Spinal cord (tissue), 9 donors: ENCODE measurements at regions not wholly inside any gene's neighbourhood (a gene's known extent, or its start where the extent isn't known, plus 50 kb on each side); places are given as distances from the start of the nearest gene placed in this dataset.

Experiments
- DNase-seq, 6 donors: peaks; one replicate each; pipeline versions ENCODE4 v3.0.0 to v3.0.0-alpha.2; 2013 to 2015; ENCODE audit warnings: low spot score in 6 of 6, low read depth in 4 of 6
- H3K27ac ChIP-seq: one replicate; pipeline ENCODE4 v1.5.1; 2013; ENCODE audit warnings: low read depth, low read length, control low read depth
- H3K27me3 ChIP-seq: one replicate; pipeline ENCODE4 v1.6.1; 2013; ENCODE audit warnings: low read length; ENCODE audit not compliant: control insufficient read depth, insufficient read depth
- H3K36me3 ChIP-seq: one replicate; pipeline ENCODE4 v1.6.1; 2013; ENCODE audit warnings: low read length; ENCODE audit not compliant: control insufficient read depth, insufficient read depth
- H3K4me1 ChIP-seq: one replicate; pipeline ENCODE4 v1.6.1; 2013; ENCODE audit warnings: low read length; ENCODE audit not compliant: control insufficient read depth, insufficient read depth
- H3K4me3 ChIP-seq: one replicate; pipeline ENCODE4 v1.5.1; 2013; ENCODE audit warnings: low read depth, low read length, control low read depth
- H3K9me3 ChIP-seq: one replicate; pipeline ENCODE4 v1.6.1; 2013; ENCODE audit warnings: low read length; ENCODE audit not compliant: control insufficient read depth, insufficient read depth
- WGBS: methylation state at CpG from one replicate; pipeline ENCODE4 v1.1.5; 2013; ENCODE audit warnings: missing lambda C conversion rate; ENCODE audit not compliant: insufficient coverage; 5-methylcytosine and 5-hydroxymethylcytosine counted together
- donor health status: healthy.

GRCh38 chr9:14981291-14981950, 71.2 kb upstream of the FREM1 start:
- peak in 1 of 6 donors; percentile 24 for DNase-seq
- H3K4me3 ChIP-seq: no peak overlapping the region
- H3K27ac ChIP-seq: no peak overlapping the region
- peaks cover 10% of the 10 kb centered on the region for H3K36me3 ChIP-seq
- no CpG with 5 or more reads among the region's 3 CpGs for whole genome bisulfite sequencing
- no peaks in the 10 kb centered on the region for H3K9me3 ChIP-seq
- H3K27me3 ChIP-seq: no peaks in the 10 kb centered on the region
- H3K4me1 ChIP-seq: peaks cover 4% of the 10 kb centered on the region

DNA sequence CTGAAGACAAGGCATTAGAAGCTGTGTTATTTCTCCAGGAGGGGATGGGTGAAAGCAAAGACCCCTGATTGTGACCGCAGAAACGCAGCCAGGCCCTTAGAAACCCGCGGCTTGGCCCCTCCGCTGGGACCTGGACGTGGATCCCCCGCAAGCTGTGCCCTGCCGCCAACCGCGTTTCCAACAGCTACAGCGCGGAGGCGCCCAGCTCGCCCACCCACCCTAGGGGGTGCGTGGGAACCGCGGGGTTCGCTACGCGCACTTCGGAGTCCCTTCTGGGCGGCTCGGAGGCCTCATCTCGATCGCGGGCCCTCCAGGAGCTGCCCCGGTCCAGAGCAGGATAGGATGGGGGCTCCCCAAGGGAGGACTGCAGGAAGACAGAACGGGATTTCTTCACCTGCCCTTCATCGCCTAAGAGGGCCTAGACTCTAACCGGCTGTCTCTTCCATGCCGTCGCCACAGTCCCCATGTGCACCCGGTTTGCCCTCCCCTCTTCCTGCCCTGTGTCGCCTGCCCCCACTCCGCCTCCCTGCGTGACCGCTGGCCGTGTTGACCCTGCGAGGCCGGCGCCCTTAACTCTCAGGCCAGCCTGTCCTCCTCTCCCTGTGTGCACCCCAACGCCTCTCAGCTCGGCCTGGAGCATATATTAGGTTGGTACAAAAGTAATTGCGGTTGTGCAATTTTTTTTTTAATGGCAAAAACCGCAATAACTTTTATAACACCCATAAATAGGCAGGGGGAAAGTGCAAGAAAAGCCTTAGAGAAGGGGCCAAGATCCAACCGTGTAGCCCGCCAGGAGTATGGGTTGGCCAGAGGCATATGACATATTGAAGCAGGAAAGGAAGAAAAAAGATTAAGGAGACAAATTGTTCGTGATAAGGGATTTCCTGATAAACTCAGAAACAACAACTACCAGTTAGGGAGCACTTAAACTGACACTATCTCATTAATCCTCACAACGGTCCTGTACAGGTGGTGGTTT, 68.1 kb upstream of the FREM1 start:
- DNase-seq: peak in 1 of 6 donors; percentile 19
- Histone ChIP-seq H3K4me3 (no peak overlapping the region), H3K36me3 (peaks cover 10% of the 10 kb centered on the region), H3K27ac (no peak overlapping the region), H3K4me1 (peaks cover 4% of the 10 kb centered on the region), H3K27me3 (no peaks in the 10 kb centered on the region), H3K9me3 (no peaks in the 10 kb centered on the region)
- 80% methylated on average over 38 of the region's 49 CpGs for WGBS

DNA sequence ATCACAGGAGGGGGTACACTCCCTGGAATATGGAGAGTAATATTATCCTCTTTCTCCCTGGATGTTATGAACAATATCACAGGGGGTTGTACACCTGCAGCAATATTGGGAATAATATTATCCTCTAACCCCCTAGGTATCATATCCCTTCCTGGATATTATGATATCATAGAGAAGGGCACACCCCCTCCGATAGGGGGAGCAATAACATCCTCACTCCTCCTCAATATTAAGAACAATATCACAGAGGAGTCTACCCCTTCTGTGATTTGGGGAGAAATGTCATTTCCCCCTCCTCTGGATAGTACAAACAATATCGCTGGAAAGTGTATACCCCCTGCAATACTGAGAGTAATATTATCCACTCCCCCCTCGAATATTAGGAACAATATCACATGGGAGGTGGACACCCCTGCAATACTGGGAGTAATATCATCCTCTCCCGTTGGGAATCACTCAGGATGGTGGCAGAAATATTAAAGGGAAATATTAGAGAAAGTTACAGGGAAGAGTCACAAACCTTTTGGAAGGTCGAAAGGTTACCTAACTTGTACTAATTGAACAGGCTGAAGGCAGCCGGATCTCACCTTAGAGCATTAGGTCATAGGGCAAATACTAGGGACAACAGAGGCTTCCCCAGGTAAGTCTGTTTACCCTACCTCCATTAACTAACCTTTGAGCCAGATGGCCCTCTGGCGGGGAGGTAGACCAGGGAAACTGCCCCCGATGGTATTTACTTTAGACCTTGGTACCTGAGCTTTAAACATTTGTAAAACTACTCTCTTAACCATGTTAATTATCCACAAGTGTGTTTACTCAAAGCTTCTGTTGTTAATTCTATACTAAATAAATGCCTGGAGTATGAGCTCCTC, 57.5 kb upstream of the FREM1 start:
- no peak for DNase-seq
- Histone ChIP-seq H3K27ac (no peak overlapping the region), H3K4me1 (no peaks in the 10 kb centered on the region), H3K9me3 (peaks cover 2% of the 10 kb centered on the region), H3K36me3 (no peaks in the 10 kb centered on the region), H3K27me3 (no peaks in the 10 kb centered on the region), H3K4me3 (no peak overlapping the region)
- 100% methylated on average over 3 of the region's 8 CpGs for WGBS

DNA sequence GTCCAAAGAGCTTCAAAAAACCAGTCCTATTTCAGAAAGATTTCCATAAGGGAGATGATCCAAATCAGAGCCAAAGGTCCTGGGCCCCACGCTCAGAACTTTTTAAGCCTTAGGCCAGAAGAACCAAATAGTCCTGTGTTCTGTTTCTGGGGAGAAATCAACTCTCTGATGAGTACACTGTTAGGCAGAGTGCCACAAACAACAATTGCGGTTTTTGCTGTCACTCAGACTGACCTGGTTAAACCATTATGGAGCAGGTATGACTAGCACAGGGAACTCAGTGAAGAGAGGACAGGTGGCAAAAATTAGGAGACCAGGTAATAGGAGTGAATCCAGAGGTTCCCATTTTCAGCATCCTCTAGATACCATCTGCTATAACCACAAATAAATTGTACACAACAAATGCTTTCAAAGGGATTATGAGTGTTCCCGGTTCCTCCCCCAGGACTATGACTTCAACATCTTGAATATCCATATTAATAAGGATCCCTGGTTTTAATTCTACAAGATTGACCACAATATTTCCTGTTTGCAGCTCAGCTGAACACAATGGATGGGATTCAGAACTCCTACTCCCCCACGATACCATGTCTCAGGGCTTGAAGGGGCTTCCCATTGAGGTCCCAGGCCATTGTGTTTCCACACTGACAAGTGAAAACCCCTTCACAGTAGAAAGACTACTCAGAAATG, 52.1 kb upstream of the FREM1 start:
- 93% methylated on average over 3 of the region's 4 CpGs for WGBS
- Histone ChIP-seq H3K4me1 (no peaks in the 10 kb centered on the region), H3K4me3 (no peak overlapping the region), H3K27ac (no peak overlapping the region), H3K27me3 (no peaks in the 10 kb centered on the region), H3K9me3 (no peaks in the 10 kb centered on the region), H3K36me3 (no peaks in the 10 kb centered on the region)
- no peak for DNase-seq

DNA sequence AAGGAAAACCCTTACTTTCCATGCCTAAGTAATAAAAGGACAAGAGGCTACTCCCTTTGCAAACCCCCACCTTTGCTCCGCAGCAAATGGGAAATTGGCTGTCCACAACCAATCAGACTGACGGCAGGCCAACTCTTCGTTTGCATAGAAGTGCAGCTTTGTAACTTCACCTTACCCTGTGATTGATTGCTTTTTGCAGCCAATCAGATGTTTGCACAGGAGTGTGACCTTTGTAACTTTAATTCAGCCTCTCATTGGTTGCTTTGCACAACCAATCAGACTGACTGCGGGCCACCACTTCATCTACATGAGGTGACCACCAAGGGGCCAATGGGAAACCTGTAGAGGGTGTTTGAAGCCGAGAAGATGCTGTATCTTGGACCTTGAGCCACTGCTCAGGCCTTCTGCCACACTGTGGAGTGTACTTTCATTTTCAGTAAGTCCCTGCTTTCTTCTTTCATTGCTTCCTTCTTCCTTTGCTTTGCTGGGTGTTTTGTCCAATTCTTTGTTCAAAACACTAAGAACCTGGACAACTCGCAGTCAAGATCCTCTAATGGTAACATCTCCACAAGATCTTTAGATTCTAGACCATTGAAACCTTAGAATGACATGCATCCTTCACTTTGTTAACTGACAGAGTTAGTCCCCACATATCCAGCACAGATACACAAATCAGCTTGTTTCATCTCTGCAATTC, 51.3 kb upstream of the FREM1 start:
- H3K27me3 ChIP-seq: no peaks in the 10 kb centered on the region
- H3K4me3 ChIP-seq: no peak overlapping the region
- no peaks in the 10 kb centered on the region for H3K9me3 ChIP-seq
- H3K4me1 ChIP-seq: no peaks in the 10 kb centered on the region
- H3K27ac ChIP-seq: no peak overlapping the region
- H3K36me3 ChIP-seq: no peaks in the 10 kb centered on the region
- 88% methylated on average over 5 of the region's 6 CpGs for WGBS
- no peak for DNase-seq

DNA sequence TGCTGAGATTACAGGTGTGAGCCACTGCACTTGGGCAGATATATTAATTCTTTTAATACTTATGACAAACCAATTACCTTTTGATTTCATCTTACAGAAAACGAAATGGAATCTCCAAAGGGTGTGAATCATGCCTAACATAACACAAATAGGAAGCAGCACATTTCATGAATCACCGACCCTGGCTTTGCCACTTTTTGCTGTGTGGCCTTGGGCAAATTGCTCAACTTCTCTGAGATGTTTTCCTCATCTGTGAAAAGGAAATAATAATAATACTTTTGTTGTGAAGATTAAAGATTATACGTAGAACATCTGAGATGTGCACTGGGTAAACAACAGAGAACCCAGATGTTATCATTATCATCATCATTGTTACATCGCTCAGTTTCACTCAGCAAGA, 50.7 kb upstream of the FREM1 start:
- Histone ChIP-seq H3K9me3 (no peaks in the 10 kb centered on the region), H3K4me1 (no peaks in the 10 kb centered on the region), H3K36me3 (no peaks in the 10 kb centered on the region), H3K27me3 (no peaks in the 10 kb centered on the region), H3K27ac (no peak overlapping the region), H3K4me3 (no peak overlapping the region)
- no peak for DNase-seq
- WGBS: 100% methylated on average over 2 of the region's 4 CpGs
